ENCODE measurements at regions not wholly inside any gene's neighbourhood (a gene's known extent, or its start where the extent isn't known, plus 50 kb on each side); places are given as distances from the start of the nearest gene placed in this dataset.

GRCh38 chr14:71554323-71554722, 377.9 kb upstream of the RGS6 start:
- Histone ChIP-seq H3F3A (ENCODE audit: insufficient read depth) (peaks cover 15% of the 10 kb centered on the region; the same call in 1 of the 2 replicates), H3K36me3 (ENCODE audit: low read length) (no peaks in the 10 kb centered on the region), H3K9me2 (replicated peaks; ENCODE audit: insufficient read depth, low read length) (no peaks in the 10 kb centered on the region), H3K27me3 (ENCODE audit: low read length) (no peaks in the 10 kb centered on the region), H3K9me3 (ENCODE audit: insufficient read depth, low read length) (no peaks in the 10 kb centered on the region), H4K20me1 (ENCODE audit: low read depth, low read length) (no peaks in the 10 kb centered on the region), H3K4me2 (ENCODE audit: low read depth, low read length, poor library complexity, severe bottlenecking) (peak overlapping the region; percentile 62), H3K79me2 (ENCODE audit: insufficient read depth, low read length) (no peaks in the 10 kb centered on the region; the same call in 1 of the 2 replicates), H3K27ac (ENCODE audit: low read depth, low read length) (peak overlapping the region; percentile 88; the same call in 1 of the 2 replicates), H2AFZ (ENCODE audit: low read depth, low read length, severe bottlenecking) (no peak overlapping the region), H3K4me3 (ENCODE audit: insufficient read depth, low read length, poor library complexity, severe bottlenecking) (peak overlapping the region; percentile 40), H3K9ac (ENCODE audit: low read length) (peak overlapping the region; percentile 43; the same call in 1 of the 2 replicates)
- TF ChIP-seq EZH2phosphoT487 (conservative IDR thresholded peaks at IDR 0.05; ENCODE audit: low read length) (no peak), CTCF (IDR thresholded peaks at IDR 0.05; ENCODE audit: insufficient read depth, low read length, poor library complexity, severe bottlenecking) (no peak)

DNA sequence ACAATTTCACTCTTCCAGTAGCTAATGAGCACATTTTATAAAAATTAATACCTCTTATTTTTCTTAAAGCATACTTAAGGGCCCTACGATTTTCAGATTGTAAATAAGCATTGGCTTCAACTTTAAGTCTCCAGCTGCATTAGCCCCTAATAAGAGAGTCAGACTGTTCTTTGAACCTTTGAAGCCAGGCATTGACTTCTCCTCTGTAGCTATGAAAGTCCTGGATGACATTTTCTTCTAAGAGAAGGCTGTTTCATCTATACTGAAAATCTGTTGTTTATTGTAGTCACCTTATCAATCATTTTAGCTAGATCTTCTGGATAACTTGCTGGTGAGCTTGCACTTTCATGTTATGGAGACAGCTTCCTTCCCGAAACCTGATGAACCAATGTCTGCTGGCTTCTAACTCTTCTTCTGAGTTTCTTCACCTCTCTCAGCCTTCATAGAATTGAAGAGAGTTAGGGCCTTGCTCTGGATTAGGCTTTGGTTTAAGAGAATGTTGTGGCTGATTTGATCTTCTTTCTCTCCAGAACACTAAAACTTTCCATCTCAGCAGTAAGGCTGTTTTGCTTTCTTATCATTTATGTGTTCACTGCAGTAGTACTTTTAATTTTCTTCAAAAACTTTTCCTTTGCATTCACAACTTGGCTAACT, 377.1 kb upstream of the RGS6 start:
- H3K27me3 ChIP-seq (ENCODE audit: low read length) = no peaks in the 10 kb centered on the region
- no peak for TF ChIP-seq EZH2phosphoT487 (conservative IDR thresholded peaks at IDR 0.05; ENCODE audit: low read length)
- peak overlapping the region; percentile 40 for H3K4me3 ChIP-seq (ENCODE audit: insufficient read depth, low read length, poor library complexity, severe bottlenecking)
- no peaks in the 10 kb centered on the region for H3K9me3 ChIP-seq (ENCODE audit: insufficient read depth, low read length)
- H3K27ac ChIP-seq (ENCODE audit: low read depth, low read length) = peak overlapping the region; percentile 88
- H3F3A ChIP-seq (ENCODE audit: insufficient read depth) = peaks cover 15% of the 10 kb centered on the region; the same call in 1 of the 2 replicates
- H3K4me2 ChIP-seq (ENCODE audit: low read depth, low read length, poor library complexity, severe bottlenecking) = peak overlapping the region; percentile 62
- no peak overlapping the region for H2AFZ ChIP-seq (ENCODE audit: low read depth, low read length, severe bottlenecking)
- no peaks in the 10 kb centered on the region for H3K36me3 ChIP-seq (ENCODE audit: low read length)
- H3K9me2 ChIP-seq (replicated peaks; ENCODE audit: insufficient read depth, low read length) = no peaks in the 10 kb centered on the region
- H4K20me1 ChIP-seq (ENCODE audit: low read depth, low read length) = no peaks in the 10 kb centered on the region
- H3K9ac ChIP-seq (ENCODE audit: low read length) = peak overlapping the region; percentile 43
- no peaks in the 10 kb centered on the region; the same call in 1 of the 2 replicates for H3K79me2 ChIP-seq (ENCODE audit: insufficient read depth, low read length)

DNA sequence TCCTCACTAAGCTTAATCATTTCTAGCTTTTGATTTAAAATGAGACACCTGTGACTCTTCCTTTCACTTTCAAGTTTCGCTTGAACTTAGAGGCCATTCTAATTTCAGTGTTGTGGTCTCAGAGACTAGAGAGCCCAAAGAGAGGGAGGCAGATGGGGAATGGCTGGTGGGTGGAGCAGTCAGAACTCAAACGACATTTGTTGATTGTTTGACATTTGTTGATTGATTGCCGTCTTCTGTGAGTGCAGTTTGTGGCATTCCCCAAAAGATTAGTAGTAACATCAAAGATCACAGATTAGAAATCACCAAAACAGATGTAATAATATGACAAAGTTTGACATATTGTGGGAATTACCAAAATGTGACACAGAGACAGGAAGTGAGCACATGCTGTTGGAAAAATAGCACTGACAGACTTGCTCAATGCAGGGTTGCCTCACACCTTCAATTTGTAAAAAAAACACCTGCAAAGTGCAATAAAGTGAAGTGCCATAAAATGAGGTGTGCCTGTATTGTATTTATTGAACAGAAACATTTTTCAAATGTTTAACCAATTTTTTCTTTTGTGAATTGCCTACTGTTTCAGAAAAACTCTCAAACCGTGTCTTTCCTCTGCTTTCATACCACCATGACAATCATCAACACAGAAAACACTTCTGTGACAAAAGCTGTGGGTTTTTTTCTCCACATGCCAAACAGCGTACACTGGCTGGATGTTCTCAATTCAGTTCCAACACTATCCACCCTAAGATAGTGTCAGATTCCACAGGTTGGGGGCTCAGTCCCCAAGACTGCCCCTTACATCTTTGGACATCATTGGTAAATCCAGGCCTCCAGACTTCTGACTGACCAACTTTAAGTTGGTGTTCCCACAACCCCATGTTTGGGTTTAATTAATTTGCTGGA, 376.3 kb upstream of the RGS6 start:
- Histone ChIP-seq H3K4me3 (ENCODE audit: insufficient read depth, low read length, poor library complexity, severe bottlenecking) (peak overlapping the region; percentile 40), H2AFZ (ENCODE audit: low read depth, low read length, severe bottlenecking) (no peak overlapping the region), H3F3A (ENCODE audit: insufficient read depth) (peaks cover 15% of the 10 kb centered on the region; the same call in 1 of the 2 replicates), H3K27me3 (ENCODE audit: low read length) (no peaks in the 10 kb centered on the region), H3K36me3 (ENCODE audit: low read length) (no peaks in the 10 kb centered on the region), H3K9me2 (replicated peaks; ENCODE audit: insufficient read depth, low read length) (no peaks in the 10 kb centered on the region), H3K79me2 (ENCODE audit: insufficient read depth, low read length) (no peaks in the 10 kb centered on the region; the same call in 1 of the 2 replicates), H3K9ac (ENCODE audit: low read length) (peak overlapping the region; percentile 43), H3K4me2 (ENCODE audit: low read depth, low read length, poor library complexity, severe bottlenecking) (peak overlapping the region; percentile 62), H3K27ac (ENCODE audit: low read depth, low read length) (peak overlapping the region; percentile 88), H3K9me3 (ENCODE audit: insufficient read depth, low read length) (no peaks in the 10 kb centered on the region), H4K20me1 (ENCODE audit: low read depth, low read length) (no peaks in the 10 kb centered on the region)
- no peak for TF ChIP-seq EZH2phosphoT487 (conservative IDR thresholded peaks at IDR 0.05; ENCODE audit: low read length)
- TF ChIP-seq CTCF (IDR thresholded peaks at IDR 0.05; ENCODE audit: insufficient read depth, low read length, poor library complexity, severe bottlenecking) = no peak

Data from SU-DHL-6 (cell line).